ENCODE measurements at regions not wholly inside any gene's neighbourhood (a gene's known extent, or its start where the extent isn't known, plus 50 kb on each side); places are given as distances from the start of the nearest gene placed in this dataset.

GRCh38 chr5:154133591-154133990 is 56.9 kb upstream of the GALNT10 start:
- TF ChIP-seq, protein P1, sequence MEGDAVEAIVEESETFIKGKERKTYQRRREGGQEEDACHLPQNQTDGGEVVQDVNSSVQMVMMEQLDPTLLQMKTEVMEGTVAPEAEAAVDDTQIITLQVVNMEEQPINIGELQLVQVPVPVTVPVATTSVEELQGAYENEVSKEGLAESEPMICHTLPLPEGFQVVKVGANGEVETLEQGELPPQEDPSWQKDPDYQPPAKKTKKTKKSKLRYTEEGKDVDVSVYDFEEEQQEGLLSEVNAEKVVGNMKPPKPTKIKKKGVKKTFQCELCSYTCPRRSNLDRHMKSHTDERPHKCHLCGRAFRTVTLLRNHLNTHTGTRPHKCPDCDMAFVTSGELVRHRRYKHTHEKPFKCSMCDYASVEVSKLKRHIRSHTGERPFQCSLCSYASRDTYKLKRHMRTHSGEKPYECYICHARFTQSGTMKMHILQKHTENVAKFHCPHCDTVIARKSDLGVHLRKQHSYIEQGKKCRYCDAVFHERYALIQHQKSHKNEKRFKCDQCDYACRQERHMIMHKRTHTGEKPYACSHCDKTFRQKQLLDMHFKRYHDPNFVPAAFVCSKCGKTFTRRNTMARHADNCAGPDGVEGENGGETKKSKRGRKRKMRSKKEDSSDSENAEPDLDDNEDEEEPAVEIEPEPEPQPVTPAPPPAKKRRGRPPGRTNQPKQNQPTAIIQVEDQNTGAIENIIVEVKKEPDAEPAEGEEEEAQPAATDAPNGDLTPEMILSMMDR (IDR thresholded peaks at IDR 0.05; ENCODE audit: poor library complexity): no peak
- TF ChIP-seq EZH2 (IDR thresholded peaks at IDR 0.05; ENCODE audit: borderline replicate concordance): no peak
